Epidermal melanocyte (primary cell): ENCODE measurements at regions not wholly inside any gene's neighbourhood (a gene's known extent, or its start where the extent isn't known, plus 50 kb on each side); places are given as distances from the start of the nearest gene placed in this dataset.

Experiments
- DNase-seq: peaks from one replicate; pipeline ENCODE4 v3.0.0; 2011; ENCODE audit warnings: low spot score; ENCODE audit not compliant: insufficient read length

DNA sequence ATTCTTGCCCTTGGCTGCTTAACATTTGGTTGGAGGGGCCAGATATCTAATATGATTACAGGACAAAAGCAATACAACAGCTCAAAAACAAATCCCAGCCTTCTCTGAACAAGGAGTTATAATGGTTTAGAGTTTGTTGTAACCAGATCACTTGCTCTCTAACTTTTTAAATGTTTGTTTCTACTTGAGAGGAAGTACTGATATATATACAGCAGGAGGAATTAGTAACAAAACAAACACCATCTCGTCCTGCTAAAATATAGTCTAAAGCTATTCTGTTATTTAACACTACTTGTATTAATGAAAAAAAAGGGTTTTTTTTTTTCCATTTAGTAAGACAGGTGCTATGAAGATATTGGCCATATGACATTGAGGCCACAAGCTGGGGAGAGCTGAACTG, 60.9 kb upstream of the TMEM17 start:
- DNase-seq = no peak

DNA sequence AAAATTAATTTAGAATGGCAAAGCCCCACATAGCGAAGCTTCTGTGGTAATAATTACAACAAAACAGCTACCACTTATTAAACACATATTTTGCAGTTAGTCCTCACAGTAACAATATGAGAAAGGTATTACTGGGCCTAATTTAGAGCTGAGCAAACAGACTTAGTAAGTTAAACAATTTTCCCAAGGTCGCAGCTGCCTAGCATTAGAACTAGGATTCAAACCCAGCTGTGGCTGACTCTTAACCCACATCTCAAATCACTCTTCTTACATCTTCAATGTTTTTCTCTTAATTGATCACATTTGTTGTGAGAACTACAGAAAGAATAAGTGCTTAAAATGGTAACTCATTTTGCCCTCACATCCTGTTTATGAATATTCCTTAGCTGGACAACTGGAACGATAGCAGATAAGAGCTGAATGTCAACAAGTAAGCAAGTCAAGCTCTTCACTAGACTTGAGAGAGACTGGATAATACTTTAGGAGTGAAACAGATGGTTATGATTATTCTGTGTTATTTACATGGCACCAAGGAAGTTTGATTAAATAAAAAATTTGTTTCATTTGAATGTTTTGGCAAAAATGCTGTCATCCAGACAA, 59.4 kb upstream of the TMEM17 start:
- DNase-seq = no peak

DNA sequence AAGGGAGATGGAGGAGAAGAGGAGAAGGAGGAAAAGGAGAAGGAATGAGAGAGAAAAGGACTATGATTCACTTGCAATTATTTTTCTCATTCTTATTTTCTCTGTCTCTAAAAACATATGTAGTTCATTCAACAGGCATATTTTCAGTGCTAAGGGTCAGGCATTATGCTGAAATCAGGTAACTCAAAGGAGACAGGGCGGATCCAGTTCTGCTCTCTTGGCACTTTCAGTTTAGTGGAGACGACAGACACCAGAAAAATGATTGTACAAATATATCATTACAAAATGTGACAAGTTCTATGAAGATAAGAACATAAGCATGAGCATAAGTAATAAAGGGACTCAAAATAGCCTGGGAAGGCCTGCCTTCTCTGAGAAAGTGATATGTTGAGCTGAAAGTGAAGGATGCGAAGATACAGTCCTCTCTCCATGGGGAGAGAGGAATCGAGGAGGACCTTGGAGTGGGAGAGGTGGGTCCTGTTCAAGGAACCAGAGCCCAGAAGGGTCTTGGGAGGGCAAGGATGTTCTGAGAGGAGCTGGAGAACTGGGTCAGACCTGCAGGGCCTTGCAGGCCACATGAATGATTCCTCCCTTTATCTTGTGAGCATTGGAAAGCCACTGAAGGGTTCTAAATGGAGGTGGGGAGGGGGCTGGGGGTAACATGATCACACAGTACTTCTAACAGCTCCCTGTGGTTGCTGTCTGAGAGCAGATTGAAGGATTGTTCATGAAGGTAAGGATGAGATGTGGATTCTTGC, 58.6 kb upstream of the TMEM17 start:
- no peak for DNase-seq

DNA sequence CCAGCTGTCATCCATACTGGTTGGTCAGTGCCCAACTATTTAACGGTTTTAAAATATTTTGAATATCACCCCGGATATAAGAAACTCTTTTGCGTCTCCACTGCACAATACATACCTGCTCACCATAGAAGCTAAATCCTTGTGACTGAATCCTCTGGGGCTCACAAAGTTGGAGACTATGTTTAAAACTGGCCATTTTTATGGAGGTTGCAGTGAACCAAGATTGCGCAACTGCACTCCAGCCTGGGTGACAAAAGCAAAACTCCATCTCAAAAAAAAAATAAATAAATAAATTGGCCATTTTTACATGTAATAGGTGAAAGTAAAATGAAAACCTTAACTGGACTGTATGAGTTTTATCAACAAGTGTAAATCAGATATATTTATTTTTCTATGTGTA, 55.6 kb upstream of the TMEM17 start:
- DNase-seq = no peak

DNA sequence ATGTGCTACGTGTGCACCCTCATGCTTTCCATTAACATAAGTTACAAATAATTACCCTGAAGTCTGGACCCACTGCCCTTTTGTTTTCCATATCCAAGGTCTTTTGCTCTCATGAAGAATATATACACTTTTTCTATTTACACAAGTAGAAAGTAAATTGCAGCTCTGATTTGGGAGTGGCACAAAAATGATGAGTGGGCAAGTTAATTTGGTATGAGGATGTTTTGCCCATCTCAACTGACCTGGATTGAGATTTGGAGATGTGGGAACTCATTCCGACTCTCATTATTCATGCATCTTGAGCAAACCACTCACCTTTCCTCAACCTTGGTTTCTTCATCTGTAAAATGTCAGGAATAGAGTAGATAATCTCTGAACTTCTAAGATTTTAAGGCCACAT, 53.6 kb upstream of the TMEM17 start:
- no peak for DNase-seq

DNA sequence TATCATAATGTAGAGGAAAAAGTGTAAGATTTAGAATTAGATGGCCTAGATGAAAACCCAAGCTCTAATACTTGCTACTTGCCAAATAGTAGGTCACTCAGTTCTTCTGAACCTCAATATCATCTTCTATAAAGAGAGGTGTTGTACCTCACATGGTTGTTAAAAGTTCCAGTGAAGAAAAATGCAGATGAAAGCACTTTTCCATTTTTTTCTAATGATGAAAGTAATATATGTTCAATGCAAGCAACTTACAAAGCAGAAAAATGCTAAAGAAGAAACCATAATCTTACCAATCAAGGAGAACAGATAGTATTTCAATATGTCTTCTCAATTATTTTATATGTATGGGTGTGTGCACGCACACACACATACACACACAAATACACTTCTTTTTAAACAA, 52.7 kb upstream of the TMEM17 start:
- no peak for DNase-seq

DNA sequence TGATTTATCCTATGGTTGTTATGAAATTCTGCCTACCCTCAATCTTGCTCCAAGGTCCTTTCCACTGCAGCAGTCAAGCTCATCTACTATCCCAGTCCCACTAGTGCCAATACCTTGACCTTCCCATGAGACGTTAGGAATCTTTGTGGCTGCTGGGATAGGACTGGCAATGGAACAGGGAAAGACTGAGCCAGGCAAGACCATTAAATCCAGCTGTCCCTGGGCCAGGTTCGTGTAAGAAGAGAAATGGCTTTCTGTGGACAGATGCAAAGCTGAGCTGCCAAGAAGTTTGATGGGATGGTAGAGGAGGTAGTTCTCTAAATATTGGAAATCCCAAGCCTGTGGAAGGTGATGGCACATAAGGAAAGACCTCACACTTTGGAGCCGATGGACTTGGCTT, 50.1 kb upstream of the TMEM17 start:
- no peak for DNase-seq
